ACC112 (cell line): ENCODE measurements at regions not wholly inside any gene's neighbourhood (a gene's known extent, or its start where the extent isn't known, plus 50 kb on each side); places are given as distances from the start of the nearest gene placed in this dataset.
"Not testable (repeated sequence)": the region's sequence is repeated elsewhere in the genome, so short reads cannot be mapped to it uniquely, and the experiment has no call there.

Experiments
- H2AFZ ChIP-seq: fragments of 200-600 bp; sonication (generic); one replicate; pipeline ENCODE4 v1.6.0; 2017; ENCODE audit warnings: antibody characterized with exemption, low read length; ENCODE audit not compliant: unreplicated experiment
- H3K27ac ChIP-seq: fragments of 200-600 bp; sonication (generic); 2 replicates; pipeline ENCODE4 v1.5.1; 2014; ENCODE audit warnings: low read depth, mild to moderate bottlenecking, antibody characterized with exemption, low read length, moderate library complexity
- H3K27me3 ChIP-seq: fragments of 200-600 bp; sonication (generic); 2 replicates; pipeline ENCODE4 v1.6.1; 2014; ENCODE audit warnings: mild to moderate bottlenecking, antibody characterized with exemption, low read length, moderate library complexity, mixed read lengths; ENCODE audit not compliant: insufficient read depth
- H3K36me3 ChIP-seq: fragments of 200-600 bp; sonication (generic); 2 replicates; pipeline ENCODE4 v1.6.1; 2016; ENCODE audit warnings: mild to moderate bottlenecking, antibody characterized with exemption, low read length, moderate library complexity, mixed read lengths; ENCODE audit not compliant: insufficient read depth
- H3K4me1 ChIP-seq: fragments of 200-600 bp; sonication (generic); one replicate; pipeline ENCODE4 v1.6.1; 2016; ENCODE audit warnings: low read length, mixed read lengths; ENCODE audit not compliant: insufficient read depth, unreplicated experiment, control insufficient read depth
- H3K4me3 ChIP-seq: fragments of 200-600 bp; sonication (generic); 2 replicates; pipeline ENCODE4 v1.5.1; 2014; ENCODE audit warnings: mild to moderate bottlenecking, low read depth, low read length
- H3K79me2 ChIP-seq: fragments of 200-600 bp; sonication (generic); one replicate; pipeline ENCODE4 v1.6.0; 2016; ENCODE audit warnings: low read length; ENCODE audit not compliant: control insufficient read depth, unreplicated experiment, insufficient read depth

GRCh38 chr3:162971715-162972114 is 1475.1 kb downstream of the OTOL1 start:
- Histone ChIP-seq H3K4me1 (no peaks in the 10 kb centered on the region), H3K4me3 (no peak overlapping the region), H2AFZ (no peak overlapping the region), H3K27me3 (no peaks in the 10 kb centered on the region), H3K27ac (no peak overlapping the region), H3K79me2 (no peaks in the 10 kb centered on the region), H3K36me3 (no peaks in the 10 kb centered on the region)

GRCh38 chr3:162973428-162973917 is 1476.9 kb downstream of the OTOL1 start:
- peak overlapping the region; percentile 55 for H3K4me3 ChIP-seq
- no peaks in the 10 kb centered on the region for H3K4me1 ChIP-seq
- peak overlapping the region; percentile 3 for H2AFZ ChIP-seq
- no peak overlapping the region for H3K27ac ChIP-seq
- no peaks in the 10 kb centered on the region for H3K79me2 ChIP-seq
- H3K27me3 ChIP-seq = no peaks in the 10 kb centered on the region
- H3K36me3 ChIP-seq = no peaks in the 10 kb centered on the region

GRCh38 chr3:162978136-162978535 is 1481.5 kb downstream of the OTOL1 start:
- H3K27me3 ChIP-seq = no peaks in the 10 kb centered on the region
- no peak overlapping the region for H2AFZ ChIP-seq
- no peak overlapping the region for H3K27ac ChIP-seq
- H3K36me3 ChIP-seq = no peaks in the 10 kb centered on the region
- H3K4me3 ChIP-seq = no peak overlapping the region
- H3K4me1 ChIP-seq = no peaks in the 10 kb centered on the region
- no peaks in the 10 kb centered on the region for H3K79me2 ChIP-seq

GRCh38 chr3:162984746-162985145 is 1488.1 kb downstream of the OTOL1 start:
- Histone ChIP-seq H3K36me3 (no peaks in the 10 kb centered on the region), H3K79me2 (no peaks in the 10 kb centered on the region), H2AFZ (peak overlapping the region; percentile 38), H3K27ac (no peak overlapping the region), H3K4me1 (no peaks in the 10 kb centered on the region), H3K27me3 (no peaks in the 10 kb centered on the region), H3K4me3 (peak overlapping the region; percentile 49; the same call in 1 of the 2 replicates)

GRCh38 chr3:162987085-162987794 is 1490.6 kb downstream of the OTOL1 start:
- not testable (repeated sequence) for H3K27me3 ChIP-seq, H3K27ac ChIP-seq, H3K36me3 ChIP-seq, H3K4me1 ChIP-seq, H2AFZ ChIP-seq, H3K79me2 ChIP-seq, H3K4me3 ChIP-seq

GRCh38 chr3:162992741-162993140 is 1496.1 kb downstream of the OTOL1 start:
- Histone ChIP-seq H3K79me2 (no peaks in the 10 kb centered on the region), H3K27ac (no peak overlapping the region), H3K4me3 (no peak overlapping the region), H3K27me3 (no peaks in the 10 kb centered on the region), H2AFZ (no peak overlapping the region), H3K36me3 (no peaks in the 10 kb centered on the region), H3K4me1 (no peaks in the 10 kb centered on the region)

- Histone ChIP-seq H3K79me2 (no peaks in the 10 kb centered on the region), H3K36me3 (no peaks in the 10 kb centered on the region), H3K27me3 (no peaks in the 10 kb centered on the region), H3K27ac (no peak overlapping the region), H3K4me1 (no peaks in the 10 kb centered on the region), H2AFZ (no peak overlapping the region), H3K4me3 (no peak overlapping the region)
Measured at GRCh38 chr3:162994165-162994564, 1497.6 kb downstream of the OTOL1 start.

- Histone ChIP-seq H3K27ac (no peak overlapping the region), H3K79me2 (no peaks in the 10 kb centered on the region), H2AFZ (peak overlapping the region; percentile 56)
Measured at GRCh38 chr3:162996368-162996767, 1499.8 kb downstream of the OTOL1 start.

GRCh38 chr3:162998205-162998604 is 1501.6 kb downstream of the OTOL1 start:
- Histone ChIP-seq H2AFZ (peak overlapping the region; percentile 88), H3K4me1 (no peaks in the 10 kb centered on the region), H3K36me3 (no peaks in the 10 kb centered on the region), H3K27ac (no peak overlapping the region), H3K4me3 (peak overlapping the region; percentile 74), H3K27me3 (no peaks in the 10 kb centered on the region), H3K79me2 (no peaks in the 10 kb centered on the region)

More at GRCh38 chr3:162996368-162996767, 1499.8 kb downstream of the OTOL1 start:
- Histone ChIP-seq H3K4me3 (no peak overlapping the region), H3K36me3 (no peaks in the 10 kb centered on the region), H3K4me1 (no peaks in the 10 kb centered on the region), H3K27me3 (no peaks in the 10 kb centered on the region)

GRCh38 chr3:163011596-163011995 is 1515.0 kb downstream of the OTOL1 start:
- no peaks in the 10 kb centered on the region for H3K27me3 ChIP-seq
- no peaks in the 10 kb centered on the region for H3K36me3 ChIP-seq
- H2AFZ ChIP-seq = no peak overlapping the region
- H3K79me2 ChIP-seq = no peaks in the 10 kb centered on the region
- no peaks in the 10 kb centered on the region for H3K4me1 ChIP-seq
- no peak overlapping the region for H3K4me3 ChIP-seq
- no peak overlapping the region for H3K27ac ChIP-seq

- Histone ChIP-seq H3K27me3 (no peaks in the 10 kb centered on the region), H3K79me2 (no peaks in the 10 kb centered on the region), H3K4me1 (no peaks in the 10 kb centered on the region), H3K36me3 (no peaks in the 10 kb centered on the region), H2AFZ (no peak overlapping the region), H3K27ac (no peak overlapping the region), H3K4me3 (no peak overlapping the region)
Measured at GRCh38 chr3:163016251-163016650, 1519.6 kb downstream of the OTOL1 start.
